SK-N-SH treated with all-trans-retinoic acid at 6 μM for 48 hours (cell line): ENCODE measurements at regions not wholly inside any gene's neighbourhood (a gene's known extent, or its start where the extent isn't known, plus 50 kb on each side); places are given as distances from the start of the nearest gene placed in this dataset.

Source experiments
- ARNTL ChIP-seq: fragments of 450-650 bp; formaldehyde crosslinking; IDR thresholded peaks from 2 replicates; pipeline ENCODE4 v1.5.0; 2020; ENCODE audit warnings: low read depth, mild to moderate bottlenecking, moderate library complexity, borderline replicate concordance
- BACH2 ChIP-seq: fragments of 250-450 bp; sonication (Bioruptor Pico); IDR thresholded peaks from 2 replicates; pipeline ENCODE4 v1.9.0; 2021; ENCODE audit warnings: mild to moderate bottlenecking, borderline replicate concordance
- CSDC2 ChIP-seq: fragments of 250-450 bp; sonication (Bioruptor Pico); IDR thresholded peaks from 2 replicates; pipeline ENCODE4 v1.5.0; 2020; ENCODE audit warnings: mild to moderate bottlenecking, moderate library complexity
- ESRRG ChIP-seq: fragments of 250-450 bp; sonication (Bioruptor Pico); IDR thresholded peaks from 2 replicates; pipeline ENCODE4 v1.6.1; 2021; ENCODE audit warnings: mild to moderate bottlenecking
- RARB ChIP-seq: fragments of 250-450 bp; sonication (Bioruptor Pico); IDR thresholded peaks from 2 replicates; pipeline ENCODE4 v1.8.0; 2021; ENCODE audit warnings: mild to moderate bottlenecking, moderate library complexity
- TCF4 ChIP-seq: fragments of 250-450 bp; sonication (Bioruptor Pico); IDR thresholded peaks from 2 replicates; pipeline ENCODE4 v1.8.0; 2021; ENCODE audit warnings: mild to moderate bottlenecking, moderate library complexity, borderline replicate concordance
- ZFP3 ChIP-seq: fragments of 250-450 bp; sonication (Bioruptor Pico); IDR thresholded peaks from 2 replicates; pipeline ENCODE4 v1.5.0; 2020; ENCODE audit warnings: mild to moderate bottlenecking, moderate library complexity
- ZFP30 ChIP-seq: fragments of 450-650 bp; formaldehyde crosslinking; IDR thresholded peaks from 2 replicates; pipeline ENCODE4 v1.5.0; 2022; ENCODE audit warnings: mild to moderate bottlenecking, moderate library complexity
- ZNF565 ChIP-seq: fragments of 450-650 bp; formaldehyde crosslinking; conservative IDR thresholded peaks from 2 replicates; pipeline ENCODE4 v1.5.0; 2020; ENCODE audit warnings: low read depth, mild to moderate bottlenecking, moderate library complexity
- TF ChIP-seq, protein P1 (sequence below): fragments of 250-450 bp; sonication (Bioruptor Pico); IDR thresholded peaks from 2 replicates; pipeline ENCODE4 v1.5.1; 2020; ENCODE audit warnings: low read depth, mild to moderate bottlenecking, moderate library complexity
- TF ChIP-seq, protein P2 (sequence below): fragments of 250-450 bp; sonication (Bioruptor Pico); IDR thresholded peaks from 2 replicates; pipeline ENCODE4 v1.8.0; 2020; ENCODE audit warnings: mild to moderate bottlenecking, moderate library complexity, borderline replicate concordance
- TF ChIP-seq, protein P3 (sequence below): fragments of 250-450 bp; sonication (Bioruptor Pico); IDR thresholded peaks from 2 replicates; pipeline ENCODE4 v1.5.1; 2021; ENCODE audit warnings: mild to moderate bottlenecking, moderate library complexity
- TF ChIP-seq, protein P4 (sequence below): fragments of 250-450 bp; sonication (Bioruptor Pico); IDR thresholded peaks from 2 replicates; pipeline ENCODE4 v1.8.0; 2021; ENCODE audit warnings: low read depth, mild to moderate bottlenecking, moderate library complexity, borderline replicate concordance
- TF ChIP-seq, protein P5 (sequence below): fragments of 250-450 bp; sonication (Bioruptor Pico); IDR thresholded peaks from 2 replicates; pipeline ENCODE4 v1.5.0; 2020; ENCODE audit warnings: mild to moderate bottlenecking, moderate library complexity

DNA sequence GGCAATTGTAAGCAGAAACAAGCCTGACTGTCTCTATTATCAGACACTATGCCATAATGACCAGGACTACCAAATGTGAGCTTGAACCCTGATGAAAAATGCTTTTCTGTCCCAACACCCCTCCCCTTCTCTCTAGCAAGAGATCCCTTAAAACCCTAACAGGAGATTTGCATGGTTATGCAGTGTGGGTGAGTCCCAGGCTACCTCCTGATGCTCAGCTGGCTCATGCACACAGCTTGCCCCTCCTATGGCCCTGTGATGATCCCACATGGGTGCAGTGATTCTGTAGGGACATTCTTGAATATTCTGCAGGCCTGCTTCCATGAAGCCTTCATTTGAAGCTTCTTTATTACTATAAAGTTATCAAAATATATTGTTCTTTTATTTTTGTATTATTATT lies 357.4 kb downstream of the AKAIN1 start:
- TF ChIP-seq TCF4 (CRISPR knock-in tag) (no peak), CSDC2 (CRISPR knock-in tag) (no peak), BACH2 (CRISPR knock-in tag) (no peak), ZFP30 (no peak), ESRRG (no peak), ZFP3 (CRISPR knock-in tag) (no peak), ZNF565 (CRISPR knock-in tag) (no peak), ARNTL (CRISPR knock-in tag) (no peak), RARB (CRISPR knock-in tag) (no peak)
- TF ChIP-seq, protein P1, sequence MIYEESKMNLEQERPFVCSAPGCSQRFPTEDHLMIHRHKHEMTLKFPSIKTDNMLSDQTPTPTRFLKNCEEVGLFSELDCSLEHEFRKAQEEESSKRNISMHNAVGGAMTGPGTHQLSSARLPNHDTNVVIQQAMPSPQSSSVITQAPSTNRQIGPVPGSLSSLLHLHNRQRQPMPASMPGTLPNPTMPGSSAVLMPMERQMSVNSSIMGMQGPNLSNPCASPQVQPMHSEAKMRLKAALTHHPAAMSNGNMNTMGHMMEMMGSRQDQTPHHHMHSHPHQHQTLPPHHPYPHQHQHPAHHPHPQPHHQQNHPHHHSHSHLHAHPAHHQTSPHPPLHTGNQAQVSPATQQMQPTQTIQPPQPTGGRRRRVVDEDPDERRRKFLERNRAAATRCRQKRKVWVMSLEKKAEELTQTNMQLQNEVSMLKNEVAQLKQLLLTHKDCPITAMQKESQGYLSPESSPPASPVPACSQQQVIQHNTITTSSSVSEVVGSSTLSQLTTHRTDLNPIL (CRISPR knock-in tag): no peak
- TF ChIP-seq, protein P2, sequence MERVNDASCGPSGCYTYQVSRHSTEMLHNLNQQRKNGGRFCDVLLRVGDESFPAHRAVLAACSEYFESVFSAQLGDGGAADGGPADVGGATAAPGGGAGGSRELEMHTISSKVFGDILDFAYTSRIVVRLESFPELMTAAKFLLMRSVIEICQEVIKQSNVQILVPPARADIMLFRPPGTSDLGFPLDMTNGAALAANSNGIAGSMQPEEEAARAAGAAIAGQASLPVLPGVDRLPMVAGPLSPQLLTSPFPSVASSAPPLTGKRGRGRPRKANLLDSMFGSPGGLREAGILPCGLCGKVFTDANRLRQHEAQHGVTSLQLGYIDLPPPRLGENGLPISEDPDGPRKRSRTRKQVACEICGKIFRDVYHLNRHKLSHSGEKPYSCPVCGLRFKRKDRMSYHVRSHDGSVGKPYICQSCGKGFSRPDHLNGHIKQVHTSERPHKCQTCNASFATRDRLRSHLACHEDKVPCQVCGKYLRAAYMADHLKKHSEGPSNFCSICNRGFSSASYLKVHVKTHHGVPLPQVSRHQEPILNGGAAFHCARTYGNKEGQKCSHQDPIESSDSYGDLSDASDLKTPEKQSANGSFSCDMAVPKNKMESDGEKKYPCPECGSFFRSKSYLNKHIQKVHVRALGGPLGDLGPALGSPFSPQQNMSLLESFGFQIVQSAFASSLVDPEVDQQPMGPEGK (CRISPR knock-in tag): no peak
- TF ChIP-seq, protein P3, sequence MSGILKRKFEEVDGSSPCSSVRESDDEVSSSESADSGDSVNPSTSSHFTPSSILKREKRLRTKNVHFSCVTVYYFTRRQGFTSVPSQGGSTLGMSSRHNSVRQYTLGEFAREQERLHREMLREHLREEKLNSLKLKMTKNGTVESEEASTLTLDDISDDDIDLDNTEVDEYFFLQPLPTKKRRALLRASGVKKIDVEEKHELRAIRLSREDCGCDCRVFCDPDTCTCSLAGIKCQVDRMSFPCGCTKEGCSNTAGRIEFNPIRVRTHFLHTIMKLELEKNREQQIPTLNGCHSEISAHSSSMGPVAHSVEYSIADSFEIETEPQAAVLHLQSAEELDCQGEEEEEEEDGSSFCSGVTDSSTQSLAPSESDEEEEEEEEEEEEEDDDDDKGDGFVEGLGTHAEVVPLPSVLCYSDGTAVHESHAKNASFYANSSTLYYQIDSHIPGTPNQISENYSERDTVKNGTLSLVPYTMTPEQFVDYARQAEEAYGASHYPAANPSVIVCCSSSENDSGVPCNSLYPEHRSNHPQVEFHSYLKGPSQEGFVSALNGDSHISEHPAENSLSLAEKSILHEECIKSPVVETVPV (CRISPR knock-in tag): no peak
- TF ChIP-seq, protein P4, sequence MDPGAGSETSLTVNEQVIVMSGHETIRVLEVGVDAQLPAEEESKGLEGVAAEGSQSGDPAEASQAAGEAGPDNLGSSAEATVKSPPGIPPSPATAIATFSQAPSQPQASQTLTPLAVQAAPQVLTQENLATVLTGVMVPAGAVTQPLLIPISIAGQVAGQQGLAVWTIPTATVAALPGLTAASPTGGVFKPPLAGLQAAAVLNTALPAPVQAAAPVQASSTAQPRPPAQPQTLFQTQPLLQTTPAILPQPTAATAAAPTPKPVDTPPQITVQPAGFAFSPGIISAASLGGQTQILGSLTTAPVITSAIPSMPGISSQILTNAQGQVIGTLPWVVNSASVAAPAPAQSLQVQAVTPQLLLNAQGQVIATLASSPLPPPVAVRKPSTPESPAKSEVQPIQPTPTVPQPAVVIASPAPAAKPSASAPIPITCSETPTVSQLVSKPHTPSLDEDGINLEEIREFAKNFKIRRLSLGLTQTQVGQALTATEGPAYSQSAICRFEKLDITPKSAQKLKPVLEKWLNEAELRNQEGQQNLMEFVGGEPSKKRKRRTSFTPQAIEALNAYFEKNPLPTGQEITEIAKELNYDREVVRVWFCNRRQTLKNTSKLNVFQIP (CRISPR knock-in tag): no peak
- TF ChIP-seq, protein P5, sequence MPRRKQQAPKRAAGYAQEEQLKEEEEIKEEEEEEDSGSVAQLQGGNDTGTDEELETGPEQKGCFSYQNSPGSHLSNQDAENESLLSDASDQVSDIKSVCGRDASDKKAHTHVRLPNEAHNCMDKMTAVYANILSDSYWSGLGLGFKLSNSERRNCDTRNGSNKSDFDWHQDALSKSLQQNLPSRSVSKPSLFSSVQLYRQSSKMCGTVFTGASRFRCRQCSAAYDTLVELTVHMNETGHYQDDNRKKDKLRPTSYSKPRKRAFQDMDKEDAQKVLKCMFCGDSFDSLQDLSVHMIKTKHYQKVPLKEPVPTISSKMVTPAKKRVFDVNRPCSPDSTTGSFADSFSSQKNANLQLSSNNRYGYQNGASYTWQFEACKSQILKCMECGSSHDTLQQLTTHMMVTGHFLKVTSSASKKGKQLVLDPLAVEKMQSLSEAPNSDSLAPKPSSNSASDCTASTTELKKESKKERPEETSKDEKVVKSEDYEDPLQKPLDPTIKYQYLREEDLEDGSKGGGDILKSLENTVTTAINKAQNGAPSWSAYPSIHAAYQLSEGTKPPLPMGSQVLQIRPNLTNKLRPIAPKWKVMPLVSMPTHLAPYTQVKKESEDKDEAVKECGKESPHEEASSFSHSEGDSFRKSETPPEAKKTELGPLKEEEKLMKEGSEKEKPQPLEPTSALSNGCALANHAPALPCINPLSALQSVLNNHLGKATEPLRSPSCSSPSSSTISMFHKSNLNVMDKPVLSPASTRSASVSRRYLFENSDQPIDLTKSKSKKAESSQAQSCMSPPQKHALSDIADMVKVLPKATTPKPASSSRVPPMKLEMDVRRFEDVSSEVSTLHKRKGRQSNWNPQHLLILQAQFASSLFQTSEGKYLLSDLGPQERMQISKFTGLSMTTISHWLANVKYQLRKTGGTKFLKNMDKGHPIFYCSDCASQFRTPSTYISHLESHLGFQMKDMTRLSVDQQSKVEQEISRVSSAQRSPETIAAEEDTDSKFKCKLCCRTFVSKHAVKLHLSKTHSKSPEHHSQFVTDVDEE (CRISPR knock-in tag): no peak
